ENCODE measurements at regions not wholly inside any gene's neighbourhood (a gene's known extent, or its start where the extent isn't known, plus 50 kb on each side); places are given as distances from the start of the nearest gene placed in this dataset.

- no peak for DNase-seq (ENCODE audit: low spot score)
- TF ChIP-seq CTCF (IDR thresholded peaks at IDR 0.05; ENCODE audit: unreplicated experiment), result no peak
- Mint-ChIP-seq H3K4me3 (ENCODE audit: unreplicated experiment) (no peak overlapping the region), H3K9me3 (ENCODE audit: unreplicated experiment) (no peaks in the 10 kb centered on the region), H3K27me3 (ENCODE audit: unreplicated experiment) (no peaks in the 10 kb centered on the region), H3K36me3 (ENCODE audit: low read depth, unreplicated experiment) (no peaks in the 10 kb centered on the region), H3K4me1 (ENCODE audit: unreplicated experiment) (peaks cover 4% of the 10 kb centered on the region), H3K27ac (ENCODE audit: unreplicated experiment) (no peak overlapping the region)
These were observed 624.7 kb downstream of the CD109 start for GRCh38 chr6:74320715-74321114.

- no peak for TF ChIP-seq CTCF (IDR thresholded peaks at IDR 0.05; ENCODE audit: unreplicated experiment)
These were observed 624.1 kb downstream of the CD109 start for GRCh38 chr6:74320074-74320473.

GRCh38 chr6:74319292-74319691 is 623.3 kb downstream of the CD109 start:
- Mint-ChIP-seq H3K36me3 (ENCODE audit: low read depth, unreplicated experiment) (no peaks in the 10 kb centered on the region), H3K4me1 (ENCODE audit: unreplicated experiment) (peaks cover 4% of the 10 kb centered on the region), H3K27ac (ENCODE audit: unreplicated experiment) (no peak overlapping the region), H3K27me3 (ENCODE audit: unreplicated experiment) (no peaks in the 10 kb centered on the region), H3K9me3 (ENCODE audit: unreplicated experiment) (no peaks in the 10 kb centered on the region), H3K4me3 (ENCODE audit: unreplicated experiment) (no peak overlapping the region)
- no peak for TF ChIP-seq CTCF (IDR thresholded peaks at IDR 0.05; ENCODE audit: unreplicated experiment)
- DNase-seq (ENCODE audit: low spot score), result no peak

More at GRCh38 chr6:74320074-74320473, 624.1 kb downstream of the CD109 start:
- no peak for DNase-seq (ENCODE audit: low spot score)
- H3K27ac Mint-ChIP-seq (ENCODE audit: unreplicated experiment), result no peak overlapping the region
- peaks cover 4% of the 10 kb centered on the region for H3K4me1 Mint-ChIP-seq (ENCODE audit: unreplicated experiment)
- H3K9me3 Mint-ChIP-seq (ENCODE audit: unreplicated experiment), result no peaks in the 10 kb centered on the region
- no peaks in the 10 kb centered on the region for H3K27me3 Mint-ChIP-seq (ENCODE audit: unreplicated experiment)
- no peak overlapping the region for H3K4me3 Mint-ChIP-seq (ENCODE audit: unreplicated experiment)
- H3K36me3 Mint-ChIP-seq (ENCODE audit: low read depth, unreplicated experiment), result no peaks in the 10 kb centered on the region

GRCh38 chr6:74318738-74319137 is 622.7 kb downstream of the CD109 start:
- H3K36me3 Mint-ChIP-seq (ENCODE audit: low read depth, unreplicated experiment), result no peaks in the 10 kb centered on the region
- TF ChIP-seq CTCF (IDR thresholded peaks at IDR 0.05; ENCODE audit: unreplicated experiment), result no peak
- no peak for DNase-seq (ENCODE audit: low spot score)
- H3K27ac Mint-ChIP-seq (ENCODE audit: unreplicated experiment), result no peak overlapping the region
- H3K9me3 Mint-ChIP-seq (ENCODE audit: unreplicated experiment), result no peaks in the 10 kb centered on the region
- peaks cover 4% of the 10 kb centered on the region for H3K4me1 Mint-ChIP-seq (ENCODE audit: unreplicated experiment)
- no peaks in the 10 kb centered on the region for H3K27me3 Mint-ChIP-seq (ENCODE audit: unreplicated experiment)
- H3K4me3 Mint-ChIP-seq (ENCODE audit: unreplicated experiment), result no peak overlapping the region

GRCh38 chr6:74312081-74312480 is 616.1 kb downstream of the CD109 start:
- Mint-ChIP-seq H3K4me3 (ENCODE audit: unreplicated experiment) (no peak overlapping the region), H3K27me3 (ENCODE audit: unreplicated experiment) (no peaks in the 10 kb centered on the region), H3K27ac (ENCODE audit: unreplicated experiment) (no peak overlapping the region), H3K36me3 (ENCODE audit: low read depth, unreplicated experiment) (no peaks in the 10 kb centered on the region), H3K9me3 (ENCODE audit: unreplicated experiment) (no peaks in the 10 kb centered on the region), H3K4me1 (ENCODE audit: unreplicated experiment) (peaks cover 3% of the 10 kb centered on the region)
- no peak for TF ChIP-seq CTCF (IDR thresholded peaks at IDR 0.05; ENCODE audit: unreplicated experiment)
- no peak for DNase-seq (ENCODE audit: low spot score)

All from endothelial cell (in vitro differentiated cells).